Middle frontal gyrus (tissue), 1 donor: ENCODE measurements at regions not wholly inside any gene's neighbourhood (a gene's known extent, or its start where the extent isn't known, plus 50 kb on each side); places are given as distances from the start of the nearest gene placed in this dataset.

Experiments used
- DNase-seq: peaks from one replicate; pipeline ENCODE4 v3.0.0-alpha.2; 2015; ENCODE audit warnings: low spot score; ENCODE audit errors: extremely low spot score

DNA sequence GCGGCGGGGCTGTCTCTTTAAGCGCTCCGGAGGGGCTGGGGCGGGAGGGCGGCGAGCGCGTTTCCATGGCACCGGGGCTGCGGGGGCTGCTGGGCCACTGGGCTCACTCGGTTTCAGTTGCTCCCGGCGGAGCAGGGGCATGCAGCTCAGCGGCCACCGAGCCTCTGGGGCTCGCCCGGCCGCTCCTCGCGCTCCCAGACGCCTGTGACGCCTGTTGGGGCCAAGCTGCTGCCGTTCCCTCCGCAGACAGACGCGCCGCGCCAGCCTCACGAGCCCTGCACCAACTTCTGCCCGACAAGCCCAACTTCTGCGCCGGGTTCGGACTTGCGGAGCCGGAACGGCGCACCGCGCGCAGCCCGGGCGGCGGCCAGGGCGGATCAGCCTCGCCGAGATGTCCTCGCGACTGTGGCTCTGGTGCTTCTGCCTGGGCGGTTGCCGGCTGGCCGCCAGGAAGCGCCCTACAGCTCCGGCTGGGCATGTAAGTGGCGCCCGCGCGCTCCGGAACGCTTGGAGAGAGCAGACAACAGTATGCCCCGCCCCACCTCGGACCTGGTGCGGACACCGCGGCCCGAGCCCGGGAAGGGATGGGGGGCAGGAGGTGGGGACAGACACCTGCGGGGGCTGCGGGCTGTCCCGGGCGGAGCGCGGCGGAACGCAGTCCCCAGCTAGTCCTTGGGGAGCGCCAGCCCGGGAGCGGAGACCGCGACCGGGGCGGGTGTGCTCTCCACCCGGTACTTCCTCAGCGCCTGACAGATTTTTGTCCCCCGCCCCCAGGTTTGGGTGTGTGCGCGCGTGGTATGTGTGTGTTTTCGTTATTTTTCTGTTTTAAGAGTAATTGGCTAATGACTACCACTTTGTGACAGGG is 154.1 kb upstream of the GOLIM4 start:
- DNase-seq: no peak

GRCh38 chr3:168249205-168249549 is 153.5 kb upstream of the GOLIM4 start:
- no peak for DNase-seq

DNA sequence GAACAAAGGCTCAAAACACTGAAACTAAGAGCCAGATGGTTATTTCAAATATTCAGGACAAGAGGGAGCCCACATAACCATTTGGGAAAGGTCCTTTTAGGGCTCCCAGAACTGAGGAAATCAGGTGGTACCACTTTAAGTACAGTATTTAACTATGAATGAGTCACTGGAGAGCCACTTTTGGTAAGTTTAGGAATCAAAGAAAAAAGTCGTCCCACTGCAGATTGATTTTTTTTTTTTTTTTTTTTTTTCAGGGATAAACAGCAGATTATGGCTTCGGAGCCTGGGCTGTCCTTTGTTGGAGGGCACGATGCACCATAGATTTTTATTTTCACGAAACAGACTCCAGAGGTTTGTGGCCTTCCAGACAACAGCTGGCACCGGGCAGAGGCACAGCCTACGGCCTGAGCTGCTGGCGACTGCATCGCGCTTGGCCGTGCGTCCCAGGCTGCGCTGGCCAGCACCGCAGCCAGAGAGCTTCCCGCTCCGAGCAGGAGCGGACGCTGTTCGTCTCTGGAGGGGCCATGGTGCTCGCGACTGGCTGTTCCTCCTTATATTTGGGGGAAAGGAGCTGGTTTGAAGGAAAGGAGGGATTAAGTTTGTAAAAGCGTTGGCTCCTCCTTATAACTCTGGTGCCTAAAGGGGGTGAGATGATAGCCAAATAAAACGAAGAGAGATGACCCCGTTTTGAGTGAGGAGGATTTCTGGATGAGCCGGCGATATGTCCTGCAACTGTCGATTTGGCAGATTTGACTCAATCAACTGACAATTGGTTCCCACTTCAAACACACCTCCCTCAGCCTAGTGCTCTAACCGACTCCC is 152.9 kb upstream of the GOLIM4 start:
- no peak for DNase-seq

DNA sequence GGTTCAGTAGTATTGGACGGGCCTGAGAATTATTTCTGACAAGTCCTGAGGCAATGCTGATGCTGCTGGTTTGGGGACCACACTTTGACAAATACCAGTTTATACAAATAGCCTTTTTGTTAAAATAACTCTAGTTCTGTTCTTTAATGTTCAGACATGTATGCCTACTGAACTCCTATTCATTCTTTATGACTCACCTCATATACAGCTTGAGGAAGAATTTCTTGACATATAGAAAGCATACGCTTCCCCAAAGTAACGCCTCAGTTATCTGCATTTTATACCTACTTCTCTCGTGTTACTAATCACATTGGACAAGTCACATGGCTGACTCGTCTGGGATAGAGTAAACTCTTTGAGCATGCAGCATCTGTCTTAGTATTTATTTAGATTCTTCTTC is 145.4 kb upstream of the GOLIM4 start:
- no peak for DNase-seq

DNA sequence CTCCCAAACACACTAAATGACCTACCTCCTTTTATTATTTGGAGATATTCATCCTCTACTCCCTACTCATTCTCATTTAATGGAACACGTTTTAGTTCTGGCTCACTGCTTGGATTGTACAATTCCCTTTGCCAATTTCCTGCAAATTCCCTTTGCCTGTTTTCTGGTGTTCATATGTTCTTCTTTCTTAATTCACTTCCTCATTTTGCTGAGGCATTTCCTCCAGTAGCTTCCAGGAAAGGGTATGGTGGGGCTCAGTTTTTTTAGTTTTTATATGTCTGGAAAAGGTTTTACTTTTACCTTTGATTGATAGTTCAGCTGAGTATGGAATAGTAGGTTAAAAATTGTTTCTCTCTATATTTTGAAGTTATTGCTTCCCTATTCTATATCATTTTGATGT is 143.6 kb upstream of the GOLIM4 start:
- DNase-seq: no peak

DNA sequence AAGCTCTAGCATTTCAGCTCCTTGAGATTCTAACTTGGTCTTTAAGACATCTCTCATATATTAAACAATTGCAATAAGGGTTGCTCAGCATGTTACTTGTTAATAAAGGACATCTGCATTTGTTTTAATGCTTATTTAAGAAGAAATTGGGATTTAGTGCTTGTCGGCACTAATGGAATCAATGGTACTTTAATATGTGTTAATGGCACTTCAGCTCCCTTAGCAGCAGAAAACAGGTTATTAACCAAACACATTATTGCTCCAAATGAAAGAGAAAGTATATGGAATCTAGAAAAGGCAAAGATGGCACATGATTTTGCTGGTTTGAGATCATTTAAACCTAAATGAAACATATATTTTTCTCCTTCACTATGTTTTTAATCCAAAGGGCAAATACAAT is 137.3 kb upstream of the GOLIM4 start:
- no peak for DNase-seq

DNA sequence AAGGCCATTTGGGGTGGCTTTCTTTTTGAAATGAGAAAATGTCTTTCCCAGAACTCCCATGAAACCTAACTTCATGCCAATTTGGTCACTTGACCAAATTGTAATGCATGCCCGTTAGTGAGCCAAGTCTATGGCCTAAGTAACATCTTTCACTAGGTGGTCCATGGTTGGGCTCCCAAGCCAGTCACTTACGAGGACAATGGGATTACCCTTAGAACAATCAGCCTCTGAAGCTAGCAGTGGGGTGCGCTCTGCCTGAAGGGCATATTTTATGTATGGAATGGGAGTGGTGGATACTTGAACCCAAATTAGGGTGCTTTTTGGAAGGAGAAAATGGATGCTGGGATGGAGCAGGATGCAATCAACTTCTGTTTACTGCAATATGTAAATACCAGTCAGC is 127.4 kb upstream of the GOLIM4 start:
- DNase-seq: no peak

DNA sequence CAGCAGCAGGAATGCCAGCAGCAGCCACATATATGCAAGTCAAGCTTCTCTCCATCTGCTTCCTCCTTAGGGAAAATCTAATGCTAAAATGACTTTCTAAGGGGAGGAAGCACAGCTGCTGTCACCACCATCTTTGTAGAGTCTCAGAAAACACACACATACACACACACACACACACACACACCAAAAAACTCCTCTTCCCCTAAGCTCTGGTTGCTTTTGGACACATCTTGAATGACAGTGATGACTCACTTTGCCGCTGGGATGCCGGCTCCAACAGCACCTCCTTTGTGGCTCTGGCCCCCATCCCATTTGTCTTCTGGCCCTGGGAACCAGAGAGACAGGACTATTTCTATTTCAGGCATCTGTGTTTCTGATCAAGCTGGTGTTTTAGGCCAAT is 124.8 kb upstream of the GOLIM4 start:
- peak; percentile 6 for DNase-seq

DNA sequence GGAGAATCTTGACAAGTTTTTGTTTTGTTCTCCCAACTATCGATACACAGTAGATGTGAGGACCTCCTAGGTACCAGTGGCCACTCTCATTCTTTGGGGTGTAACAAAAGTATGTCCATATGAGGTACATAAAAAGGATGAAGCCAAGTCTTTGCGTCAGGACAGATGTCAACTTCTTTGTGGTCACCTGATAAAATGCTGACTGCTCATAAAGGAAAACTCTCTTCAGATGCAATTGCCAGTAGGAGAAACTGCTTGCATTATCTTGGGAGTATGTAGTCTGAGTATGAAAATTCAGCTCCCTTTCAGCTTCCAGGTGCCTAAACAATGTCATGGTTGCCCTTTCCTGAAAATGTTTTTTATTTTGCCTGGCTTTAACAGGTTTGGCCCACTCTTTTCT is 123.8 kb upstream of the GOLIM4 start:
- no peak for DNase-seq

- no peak for DNase-seq
These were observed 122.9 kb upstream of the GOLIM4 start for GRCh38 chr3:168218600-168218999.

GRCh38 chr3:168216851-168217250 is 121.1 kb upstream of the GOLIM4 start:
- DNase-seq: no peak

DNA sequence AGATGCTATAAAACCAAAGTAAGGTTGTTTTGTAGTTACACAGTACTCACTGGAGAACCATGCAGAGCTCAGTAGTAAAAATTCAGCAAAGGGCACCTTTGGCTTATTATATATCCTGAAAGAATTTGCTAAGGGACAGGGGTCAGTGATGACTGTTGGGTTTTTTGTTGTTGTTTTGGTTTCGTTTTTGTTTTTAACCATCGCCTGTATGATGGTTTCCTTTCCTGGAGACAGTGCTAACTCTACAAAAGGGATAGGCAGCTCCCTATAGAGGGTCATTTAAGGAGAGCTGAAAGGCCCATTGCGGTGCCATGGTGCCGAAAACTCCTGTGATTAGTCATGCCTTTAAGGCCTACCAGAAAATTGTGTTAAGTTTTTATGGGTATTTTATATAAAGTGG is 118.2 kb upstream of the GOLIM4 start:
- no peak for DNase-seq

DNA sequence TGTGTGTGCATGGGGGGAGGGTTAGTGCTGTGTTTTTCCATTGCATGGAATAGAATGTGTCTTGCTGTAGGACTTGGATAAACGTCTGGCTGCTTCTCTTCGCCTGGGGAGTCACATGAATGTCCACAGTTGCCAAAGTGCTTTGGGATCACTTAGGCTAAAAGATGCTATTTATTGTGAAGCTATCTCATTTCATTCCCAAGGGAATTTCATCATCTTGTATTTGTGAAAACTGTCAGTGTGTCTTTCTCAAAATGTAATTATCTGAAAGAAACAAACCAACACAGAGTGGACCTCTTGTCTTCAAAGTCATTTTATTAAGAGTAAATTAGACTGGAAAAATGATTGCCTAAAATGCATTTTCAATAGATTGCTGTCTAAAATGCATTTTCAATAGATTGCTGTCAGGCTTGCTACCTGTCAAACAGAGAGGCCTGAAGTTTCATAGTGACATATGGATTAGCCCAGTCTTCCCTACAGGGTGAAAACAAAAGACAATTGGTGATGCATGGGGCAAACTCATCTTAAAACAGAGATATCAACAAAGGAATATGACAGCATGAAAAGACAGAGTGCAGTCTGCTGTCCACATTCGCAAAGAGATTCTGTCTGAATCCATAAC is 117.1 kb upstream of the GOLIM4 start:
- DNase-seq: no peak

GRCh38 chr3:168205451-168205850 is 109.7 kb upstream of the GOLIM4 start:
- DNase-seq: no peak

GRCh38 chr3:168197162-168197561 is 101.4 kb upstream of the GOLIM4 start:
- DNase-seq: no peak

DNA sequence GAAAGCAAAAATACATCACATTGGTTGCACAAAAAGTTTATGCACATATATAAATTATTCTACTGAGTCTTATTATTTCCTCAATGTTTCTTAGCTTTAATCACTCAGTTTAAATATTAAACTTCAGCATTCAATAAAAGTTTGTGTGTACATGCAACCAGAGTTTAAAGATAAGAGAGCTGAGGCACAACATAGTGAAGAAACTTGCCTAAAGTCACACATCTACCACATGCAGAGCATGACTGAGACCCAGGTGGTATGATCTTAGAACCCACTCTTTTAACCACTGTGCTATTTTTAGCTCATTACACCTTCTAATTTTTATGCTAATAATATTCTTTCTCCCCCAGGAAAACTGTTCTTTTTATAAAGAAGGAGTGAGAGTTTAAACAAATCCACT is 96.1 kb upstream of the GOLIM4 start:
- no peak for DNase-seq

GRCh38 chr3:168187233-168187632 is 91.5 kb upstream of the GOLIM4 start:
- no peak for DNase-seq

GRCh38 chr3:168186293-168186983 is 90.7 kb upstream of the GOLIM4 start:
- no peak for DNase-seq

GRCh38 chr3:168183774-168184173 is 88.0 kb upstream of the GOLIM4 start:
- DNase-seq: no peak

GRCh38 chr3:168168743-168169142 is 73.0 kb upstream of the GOLIM4 start:
- DNase-seq: no peak

DNA sequence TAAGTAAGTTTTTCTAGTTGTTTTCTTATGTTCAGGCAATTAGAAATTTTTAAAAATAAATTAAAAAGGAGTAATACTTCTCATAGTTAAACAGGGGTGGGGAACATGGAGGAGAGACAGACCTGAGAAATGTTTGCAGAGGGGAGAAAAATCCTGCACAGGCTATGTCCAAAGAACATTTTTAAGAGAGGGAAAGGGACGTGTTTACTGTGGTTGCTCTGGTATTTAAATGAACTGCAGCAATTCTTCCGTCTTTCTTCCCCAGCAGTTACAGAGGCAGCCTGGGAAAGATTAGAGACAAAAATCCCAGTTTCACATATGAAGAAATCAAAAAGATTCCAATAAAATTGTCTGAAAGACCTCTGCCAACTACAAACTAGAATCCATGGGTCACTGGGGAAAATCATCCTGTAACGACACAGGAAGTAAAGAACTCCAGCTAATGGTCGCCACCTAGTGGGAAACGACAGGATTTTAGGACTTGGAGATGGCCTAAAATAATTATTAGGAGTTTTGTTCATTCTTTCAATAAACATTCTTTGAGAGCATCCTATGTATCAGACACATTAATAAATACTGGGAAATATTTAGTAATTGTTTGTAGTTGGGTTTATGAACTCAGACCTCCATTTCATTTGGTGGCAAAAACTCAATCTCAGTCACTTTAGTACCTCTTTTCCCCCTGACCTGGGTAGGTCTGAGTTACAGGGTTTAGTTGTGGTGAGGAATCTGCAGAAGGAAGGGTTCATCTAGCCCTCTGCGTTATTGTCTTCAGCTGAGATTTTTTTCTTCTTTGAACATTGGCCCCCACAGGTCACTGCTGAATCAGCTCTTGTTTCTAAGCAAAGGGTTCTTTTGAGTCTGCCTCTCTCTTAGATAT is 69.9 kb upstream of the GOLIM4 start:
- DNase-seq: peak; percentile 48
